ENCODE measurements at regions not wholly inside any gene's neighbourhood (a gene's known extent, or its start where the extent isn't known, plus 50 kb on each side); places are given as distances from the start of the nearest gene placed in this dataset.

DNA sequence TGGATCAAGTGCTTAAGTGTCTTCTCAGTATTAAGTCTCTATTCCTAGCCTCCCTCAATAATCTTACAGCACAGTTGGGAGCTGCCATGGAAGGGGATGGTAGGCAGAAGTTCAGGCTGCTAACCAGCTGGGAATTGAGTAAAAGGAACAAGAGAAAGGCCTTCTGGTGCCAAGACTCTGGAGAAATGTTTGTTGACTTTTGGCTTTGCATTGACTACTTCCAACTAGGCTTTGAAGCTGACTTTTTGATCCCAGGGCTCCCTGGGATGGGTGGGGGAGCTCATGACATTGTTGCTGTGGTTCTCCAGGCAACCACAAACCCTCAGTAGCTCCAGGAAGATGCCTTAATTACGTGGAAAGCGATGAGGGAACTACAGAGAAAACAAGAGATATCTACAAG lies 85.2 kb upstream of the HTR4 start:
- TF ChIP-seq, protein P1, sequence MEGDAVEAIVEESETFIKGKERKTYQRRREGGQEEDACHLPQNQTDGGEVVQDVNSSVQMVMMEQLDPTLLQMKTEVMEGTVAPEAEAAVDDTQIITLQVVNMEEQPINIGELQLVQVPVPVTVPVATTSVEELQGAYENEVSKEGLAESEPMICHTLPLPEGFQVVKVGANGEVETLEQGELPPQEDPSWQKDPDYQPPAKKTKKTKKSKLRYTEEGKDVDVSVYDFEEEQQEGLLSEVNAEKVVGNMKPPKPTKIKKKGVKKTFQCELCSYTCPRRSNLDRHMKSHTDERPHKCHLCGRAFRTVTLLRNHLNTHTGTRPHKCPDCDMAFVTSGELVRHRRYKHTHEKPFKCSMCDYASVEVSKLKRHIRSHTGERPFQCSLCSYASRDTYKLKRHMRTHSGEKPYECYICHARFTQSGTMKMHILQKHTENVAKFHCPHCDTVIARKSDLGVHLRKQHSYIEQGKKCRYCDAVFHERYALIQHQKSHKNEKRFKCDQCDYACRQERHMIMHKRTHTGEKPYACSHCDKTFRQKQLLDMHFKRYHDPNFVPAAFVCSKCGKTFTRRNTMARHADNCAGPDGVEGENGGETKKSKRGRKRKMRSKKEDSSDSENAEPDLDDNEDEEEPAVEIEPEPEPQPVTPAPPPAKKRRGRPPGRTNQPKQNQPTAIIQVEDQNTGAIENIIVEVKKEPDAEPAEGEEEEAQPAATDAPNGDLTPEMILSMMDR (IDR thresholded peaks at IDR 0.05), result no peak
- TF ChIP-seq POLR2A (IDR thresholded peaks at IDR 0.05), result no peak

Data from breast epithelium (tissue), 3 donors.